B cell (primary cell): ENCODE measurements at regions not wholly inside any gene's neighbourhood (a gene's known extent, or its start where the extent isn't known, plus 50 kb on each side); places are given as distances from the start of the nearest gene placed in this dataset.

Source experiments
- ATAC-seq: fragments of 200-7000 bp; cut with Tn5 transposase; one replicate; pipeline ENCODE4 v1.10.0; 2021; ENCODE audit warnings: low read depth, mild to moderate bottlenecking, moderate number of reproducible peaks, moderate library complexity
- CTCF ChIA-PET: fragments of 350-600 bp; sonication (Branson Sonifier 250); formaldehyde crosslinking; loops from one replicate; lab custom pipeline; 2021; ENCODE audit warnings: antibody characterized with exemption, inconsistent platforms; lab: Charles Lee
- POLR2A ChIA-PET: fragments of 350-600 bp; sonication (Branson Sonifier 250); formaldehyde crosslinking; loops from one replicate; lab custom pipeline; 2021; ENCODE audit warnings: antibody characterized with exemption; lab: Charles Lee
- DNase-seq: peaks from one replicate; pipeline ENCODE4 v3.0.0; 2013
- H2AFZ ChIP-seq: 2 replicates; pipeline ENCODE4 v1.6.1; 2012; ENCODE audit warnings: mild to moderate bottlenecking, low read depth, low read length; ENCODE audit not compliant: insufficient read depth, poor library complexity, severe bottlenecking
- H3K27ac ChIP-seq, 2 donors: 1 replicate in 1 of 2; 2 replicates in 1 of 2; pipeline ENCODE4 v1.5.1; 2012 to 2013; ENCODE audit warnings: low read length in 2 of 2, mild to moderate bottlenecking in 2 of 2, moderate library complexity in 1 of 2
- H3K27me3 ChIP-seq, 4 experiments: fragments of 200-600 bp in 1 of 4; sonication (generic) in 1 of 4; replicated peaks in 1 of 4; 1 replicate in 2 of 4; 2 replicates in 2 of 4; pipeline versions ENCODE4 v1.6.1 to v1.7.0; 2013 to 2016; ENCODE audit warnings: low read length in 3 of 4, mild to moderate bottlenecking in 2 of 4, mixed read lengths in 1 of 4, moderate library complexity in 1 of 4; ENCODE audit not compliant: insufficient read depth in 4 of 4, control insufficient read depth in 3 of 4; ENCODE audit errors: control extremely low read depth in 1 of 4
- H3K36me3 ChIP-seq, 2 experiments: replicated peaks in 1 of 2; 1 replicate in 1 of 2; 2 replicates in 1 of 2; pipeline versions ENCODE4 v1.6.1 to v1.7.1; 2013; ENCODE audit warnings: low read length in 1 of 2; ENCODE audit not compliant: insufficient read depth in 2 of 2, control insufficient read depth in 1 of 2; ENCODE audit errors: control extremely low read depth in 1 of 2, extremely low read depth in 1 of 2
- H3K4me1 ChIP-seq, 2 donors: fragments of 200-600 bp in 1 of 2; sonication (generic) in 1 of 2; 1 replicate in 1 of 2; 2 replicates in 1 of 2; pipeline versions ENCODE4 v1.5.1 to v1.6.1; 2013 to 2017; ENCODE audit warnings: low read length in 2 of 2; ENCODE audit not compliant: control insufficient read depth in 2 of 2, insufficient read depth in 2 of 2
- H3K4me2 ChIP-seq: replicated peaks from 2 replicates; pipeline ENCODE3; 2012; ENCODE audit warnings: mild to moderate bottlenecking, low read depth, low read length; ENCODE audit not compliant: poor library complexity, severe bottlenecking
- H3K4me3 ChIP-seq, 5 experiments: fragments of 200-600 bp in 1 of 5; sonication (generic) in 1 of 5; 1 replicate in 3 of 5; 2 replicates in 2 of 5; pipeline versions ENCODE4 v1.5.1 to v1.7.0; 2011 to 2016; ENCODE audit warnings: low read length in 4 of 5, mild to moderate bottlenecking in 4 of 5, low read depth in 2 of 5, control low read depth in 1 of 5, moderate library complexity in 1 of 5; ENCODE audit not compliant: insufficient read depth in 1 of 5; ENCODE audit errors: control extremely low read depth in 1 of 5, extremely low read depth in 1 of 5
- H3K79me2 ChIP-seq: fragments of 200-600 bp; sonication (generic); one replicate; pipeline ENCODE4 v1.6.0; 2016; ENCODE audit warnings: low read length; ENCODE audit not compliant: control insufficient read depth, insufficient read depth
- H3K9ac ChIP-seq: fragments of 200-600 bp; sonication (generic); 2 replicates; pipeline ENCODE4 v1.6.1; 2017; ENCODE audit warnings: mild to moderate bottlenecking, low read length, moderate library complexity
- H3K9me3 ChIP-seq, 3 donors: one replicate each; pipeline versions ENCODE4 v1.6.1 to v1.7.1; 2013; ENCODE audit warnings: low read length in 2 of 3; ENCODE audit not compliant: control insufficient read depth in 2 of 3, insufficient read depth in 1 of 3; ENCODE audit errors: control extremely low read depth in 1 of 3
- H4K20me1 ChIP-seq: 2 replicates; pipeline ENCODE4 v1.6.0; 2012; ENCODE audit warnings: mild to moderate bottlenecking, low read length; ENCODE audit not compliant: insufficient read depth, control insufficient read depth, poor library complexity, severe bottlenecking
- H3K27ac Mint-ChIP-seq: one replicate; pipeline ENCODE4 v1.8.0; 2021; ENCODE audit warnings: mixed read lengths
- H3K27me3 Mint-ChIP-seq: one replicate; pipeline ENCODE4 v1.8.0; 2021; ENCODE audit warnings: mixed read lengths
- H3K4me1 Mint-ChIP-seq: one replicate; pipeline ENCODE4 v1.8.0; 2021; ENCODE audit warnings: mixed read lengths
- H3K4me3 Mint-ChIP-seq: one replicate; pipeline ENCODE4 v1.8.0; 2021; ENCODE audit warnings: mixed read lengths
- H3K9me3 Mint-ChIP-seq: one replicate; pipeline ENCODE4 v1.8.0; 2022; ENCODE audit warnings: mixed read lengths; ENCODE audit not compliant: insufficient read depth
- CTCF ChIP-seq: fragments of 200-600 bp; IDR thresholded peaks from one replicate; pipeline ENCODE4 v1.8.0; 2022; ENCODE audit warnings: antibody characterized with exemption, mild to moderate bottlenecking
- EZH2 ChIP-seq: IDR thresholded peaks from 2 replicates; pipeline ENCODE4 v1.6.1; 2012; ENCODE audit warnings: borderline replicate concordance, low read depth, mild to moderate bottlenecking, moderate library complexity, low read length; ENCODE audit not compliant: insufficient read depth, poor library complexity, severe bottlenecking
- WGBS: methylation state at CpG from one replicate; pipeline ENCODE4 v1.1.5; 2013; ENCODE audit warnings: missing lambda C conversion rate; ENCODE audit not compliant: insufficient coverage; 5-methylcytosine and 5-hydroxymethylcytosine counted together
- intact Hi-C: fragments of 100-400 bp; cut with micrococcal nuclease; formaldehyde crosslinking; loops from one replicate; pipeline ENCODE4 v1.10.0; 2022

- H2AFZ ChIP-seq: no peak overlapping the region
- H3K27me3 ChIP-seq: no peaks in the 10 kb centered on the region
- no peak overlapping the region for H3K4me2 ChIP-seq
- no peaks in the 10 kb centered on the region for H4K20me1 ChIP-seq
- ChIA-PET CTCF (no interaction called here), POLR2A (no interaction called here)
- Mint-ChIP-seq H3K27ac (no peak overlapping the region), H3K4me3 (no peak overlapping the region), H3K9me3 (peaks cover 3% of the 10 kb centered on the region), H3K27me3 (no peaks in the 10 kb centered on the region), H3K4me1 (no peaks in the 10 kb centered on the region)
- no peaks in the 10 kb centered on the region for H3K79me2 ChIP-seq
- no peak overlapping the region for H3K27ac ChIP-seq
- no peak overlapping the region for H3K4me3 ChIP-seq
- ATAC-seq (no peak), DNase-seq (no peak)
- no CpG with 5 or more reads among the region's 1 CpG for WGBS
- H3K9ac ChIP-seq: no peak overlapping the region
- no peaks in the 10 kb centered on the region for H3K36me3 ChIP-seq
- peaks cover 0 to 1% (median under 1%) of the 10 kb centered on the region in 3 donors for H3K9me3 ChIP-seq
- no peaks in the 10 kb centered on the region for H3K4me1 ChIP-seq
- intact Hi-C loops: no loop called here
- TF ChIP-seq CTCF (no peak), EZH2 (no peak)
Observed at GRCh38 chr3:106750092-106750491, 627.1 kb upstream of the CCDC54 start.

- Histone ChIP-seq H3K27me3 (no peaks in the 10 kb centered on the region), H3K79me2 (no peaks in the 10 kb centered on the region), H3K4me2 (no peak overlapping the region), H4K20me1 (no peaks in the 10 kb centered on the region), H3K9ac (no peak overlapping the region), H3K4me1 (no peaks in the 10 kb centered on the region), H3K27ac (no peak overlapping the region), H2AFZ (no peak overlapping the region), H3K4me3 (no peak overlapping the region), H3K9me3 (peaks cover 0 to 4% (median 0%) of the 10 kb centered on the region in 3 donors), H3K36me3 (no peaks in the 10 kb centered on the region)
- POLR2A ChIA-PET: no interaction called here
- intact Hi-C loops: no loop called here
- peaks cover 3% of the 10 kb centered on the region for H3K9me3 Mint-ChIP-seq
- H3K4me1 Mint-ChIP-seq: no peaks in the 10 kb centered on the region
- DNase-seq: no peak
- CTCF ChIA-PET: no interaction called here
- no peak for TF ChIP-seq EZH2
- no peak for TF ChIP-seq CTCF
- no peak overlapping the region for H3K27ac Mint-ChIP-seq
- no CpG with 5 or more reads among the region's 2 CpGs for WGBS
- ATAC-seq: no peak
- no peak overlapping the region for H3K4me3 Mint-ChIP-seq
- peaks cover 3% of the 10 kb centered on the region for H3K27me3 Mint-ChIP-seq
Observed at GRCh38 chr3:106755336-106755735, 621.9 kb upstream of the CCDC54 start.
